CD8-positive, alpha-beta memory T cell (primary cell): ENCODE measurements at regions not wholly inside any gene's neighbourhood (a gene's known extent, or its start where the extent isn't known, plus 50 kb on each side); places are given as distances from the start of the nearest gene placed in this dataset.

ENCODE experiments used
- CTCF ChIA-PET: fragments of 350-600 bp; sonication (Branson Sonifier 250); formaldehyde crosslinking; loops from one replicate; lab custom pipeline; 2021; ENCODE audit warnings: antibody characterized with exemption; lab: Charles Lee
- POLR2A ChIA-PET: fragments of 350-600 bp; sonication (Branson Sonifier 250); formaldehyde crosslinking; loops from one replicate; lab custom pipeline; 2021; ENCODE audit warnings: antibody characterized with exemption; lab: Charles Lee
- DNase-seq, 5 donors: peaks; one replicate each; pipeline versions ENCODE4 v3.0.0 to v3.0.0-alpha.2; 2020 to 2022; ENCODE audit warnings: mixed read lengths in 1 of 5
- H3K27ac ChIP-seq: one replicate; pipeline ENCODE4 v1.7.0; 2013; ENCODE audit warnings: low read depth, mild to moderate bottlenecking, low read length, moderate library complexity
- H3K27me3 ChIP-seq: 2 replicates; pipeline ENCODE4 v1.7.0; 2013; ENCODE audit warnings: low read length, mild to moderate bottlenecking; ENCODE audit not compliant: insufficient read depth, poor library complexity, severe bottlenecking
- H3K36me3 ChIP-seq: 2 replicates; pipeline ENCODE4 v1.7.0; 2013; ENCODE audit warnings: mild to moderate bottlenecking, low read length, moderate library complexity; ENCODE audit not compliant: insufficient read depth
- H3K4me1 ChIP-seq: 2 replicates; pipeline ENCODE4 v1.7.0; 2013; ENCODE audit warnings: mild to moderate bottlenecking, low read length, moderate library complexity; ENCODE audit not compliant: insufficient read depth
- H3K4me3 ChIP-seq: 2 replicates; pipeline ENCODE4 v1.7.0; 2013; ENCODE audit warnings: mild to moderate bottlenecking, low read length
- H3K9me3 ChIP-seq: 2 replicates; pipeline ENCODE4 v1.7.0; 2013; ENCODE audit warnings: mild to moderate bottlenecking, low read length
- H3K27ac Mint-ChIP-seq, 8 donors: one replicate each; pipeline ENCODE4 v1.8.0; 2020 to 2021; ENCODE audit warnings: mixed read lengths in 8 of 8, mild to moderate bottlenecking in 6 of 8, inconsistent platforms in 3 of 8, moderate library complexity in 3 of 8
- H3K27me3 Mint-ChIP-seq, 2 donors: one replicate each; pipeline ENCODE4 v1.8.0; 2020 to 2021; ENCODE audit warnings: mixed read lengths in 2 of 2, mild to moderate bottlenecking in 1 of 2, moderate library complexity in 1 of 2
- H3K36me3 Mint-ChIP-seq, 3 donors: one replicate each; pipeline ENCODE4 v1.8.0; 2020 to 2021; ENCODE audit warnings: mixed read lengths in 3 of 3, inconsistent platforms in 1 of 3, mild to moderate bottlenecking in 1 of 3
- H3K4me1 Mint-ChIP-seq, 3 donors: one replicate each; pipeline ENCODE4 v1.8.0; 2020 to 2021; ENCODE audit warnings: mixed read lengths in 3 of 3, inconsistent platforms in 1 of 3, mild to moderate bottlenecking in 1 of 3
- H3K4me3 Mint-ChIP-seq, 7 donors: one replicate each; pipeline ENCODE4 v1.8.0; 2020 to 2021; ENCODE audit warnings: mixed read lengths in 7 of 7, mild to moderate bottlenecking in 6 of 7, moderate library complexity in 4 of 7, inconsistent platforms in 2 of 7
- H3K9me3 Mint-ChIP-seq, 5 donors: one replicate each; pipeline ENCODE4 v1.8.0; 2020 to 2022; ENCODE audit warnings: mixed read lengths in 5 of 5, mild to moderate bottlenecking in 3 of 5, moderate library complexity in 2 of 5, inconsistent platforms in 1 of 5

DNA sequence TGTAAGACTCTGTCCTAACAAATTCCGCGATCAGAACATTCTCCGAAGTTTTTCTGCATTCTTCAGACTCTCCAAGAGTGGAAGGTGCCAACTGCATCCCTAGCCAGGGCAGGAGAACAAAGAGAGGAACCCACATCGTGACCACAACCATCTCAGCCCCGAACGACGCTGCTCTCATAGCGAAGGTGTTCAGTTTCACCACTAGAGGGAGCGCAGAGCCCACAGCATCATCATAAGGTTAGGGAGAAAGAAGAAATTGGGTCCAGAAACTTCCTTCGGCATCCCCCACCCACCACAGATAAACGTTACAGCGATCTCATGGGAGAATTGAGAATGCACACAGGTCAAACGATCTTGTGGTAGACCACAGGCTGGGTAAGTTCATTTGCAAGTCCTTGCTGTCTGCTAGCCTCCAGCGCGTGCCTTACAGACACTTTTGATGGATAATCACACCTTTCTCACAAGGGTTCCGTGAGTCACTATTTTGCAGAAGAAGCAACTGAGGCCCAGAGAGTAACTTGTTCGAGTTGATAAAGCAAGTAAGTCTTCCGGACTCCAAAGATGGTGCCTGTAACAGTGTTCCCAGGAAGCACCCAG is 53.7 kb upstream of the ARL4C start:
- ChIA-PET POLR2A (no interaction called here), CTCF (interaction anchor here (0.6 kb wide), 1 partner anchor 473 kb away, joined by 3 read pairs; no protein-coding TSS in a partner anchor)
- no peak overlapping the region for H3K27ac ChIP-seq
- Mint-ChIP-seq H3K27ac (peak overlapping the region in 1 of 8 donors; percentile 54), H3K4me1 (peaks cover 7 to 13% (median 8%) of the 10 kb centered on the region in 3 donors), H3K4me3 (no peak overlapping the region), H3K27me3 (peaks cover 12 to 52% of the 10 kb centered on the region in 2 donors), H3K9me3 (peaks cover 0 to 3% (median 0%) of the 10 kb centered on the region in 5 donors), H3K36me3 (peaks cover 0 to 8% (median 0%) of the 10 kb centered on the region in 3 donors)
- no peaks in the 10 kb centered on the region for H3K9me3 ChIP-seq
- no peak overlapping the region for H3K4me3 ChIP-seq
- no peaks in the 10 kb centered on the region for H3K36me3 ChIP-seq
- no peaks in the 10 kb centered on the region for H3K27me3 ChIP-seq
- DNase-seq, result peak; percentile 25 to 71 (median 43)
- no peaks in the 10 kb centered on the region for H3K4me1 ChIP-seq

- H3K9me3 Mint-ChIP-seq, result peaks cover 0 to 2% (median 0%) of the 10 kb centered on the region in 5 donors
- peaks cover 0 to 5% (median 0%) of the 10 kb centered on the region in 3 donors for H3K36me3 Mint-ChIP-seq
- H3K4me1 Mint-ChIP-seq, result peaks cover 8 to 10% (median 9%) of the 10 kb centered on the region in 3 donors
- no peaks in the 10 kb centered on the region for H3K27me3 ChIP-seq
- no peak for DNase-seq
- CTCF ChIA-PET, result no interaction called here
- no peaks in the 10 kb centered on the region for H3K4me1 ChIP-seq
- peaks cover 12 to 47% of the 10 kb centered on the region in 2 donors for H3K27me3 Mint-ChIP-seq
- H3K4me3 Mint-ChIP-seq, result no peak overlapping the region
- no peak overlapping the region for H3K27ac ChIP-seq
- no peaks in the 10 kb centered on the region for H3K9me3 ChIP-seq
- no peak overlapping the region for H3K4me3 ChIP-seq
- no peaks in the 10 kb centered on the region for H3K36me3 ChIP-seq
- POLR2A ChIA-PET, result no interaction called here
- no peak overlapping the region for H3K27ac Mint-ChIP-seq
These were observed 53.2 kb upstream of the ARL4C start for GRCh38 chr2:234550056-234550455.

- POLR2A ChIA-PET, result no interaction called here
These were observed 52.0 kb upstream of the ARL4C start for GRCh38 chr2:234548695-234549420.

DNA sequence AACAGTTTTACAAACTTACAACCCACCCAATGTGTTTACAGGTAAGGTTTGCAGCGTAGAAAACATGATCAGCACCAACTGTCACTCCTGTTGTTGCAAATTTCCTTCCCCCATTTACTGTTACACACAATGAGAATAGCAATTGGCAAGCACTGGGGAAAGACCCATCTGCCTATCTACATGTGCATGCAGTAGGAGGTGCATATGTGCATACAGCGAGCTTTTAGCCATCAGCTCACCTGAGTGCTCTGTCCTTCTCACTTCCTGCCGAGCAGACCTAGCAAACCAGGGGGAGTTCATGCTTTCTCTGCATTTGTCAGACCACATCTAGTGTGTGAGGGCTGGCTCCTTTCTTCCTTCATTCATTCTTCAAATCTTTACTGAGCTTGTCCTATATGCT is 49.9 kb upstream of the ARL4C start:
- ChIA-PET CTCF (interaction anchor here (1.4 kb wide), 2 partner anchors 407 to 1204 kb away, joined by 3 to 4 read pairs; no protein-coding TSS in a partner anchor), POLR2A (interaction anchor here (0.6 kb wide), 1 partner anchor 410 kb away, joined by 3 read pairs; no protein-coding TSS in a partner anchor)
- Histone ChIP-seq H3K4me1 (no peaks in the 10 kb centered on the region), H3K4me3 (no peak overlapping the region), H3K27ac (no peak overlapping the region), H3K27me3 (no peaks in the 10 kb centered on the region), H3K36me3 (no peaks in the 10 kb centered on the region), H3K9me3 (no peaks in the 10 kb centered on the region)
- Mint-ChIP-seq H3K4me1 (peaks cover 9 to 14% (median 11%) of the 10 kb centered on the region in 3 donors), H3K36me3 (no peaks in the 10 kb centered on the region), H3K27ac (no peak overlapping the region), H3K27me3 (peaks cover 12 to 42% of the 10 kb centered on the region in 2 donors), H3K9me3 (no peaks in the 10 kb centered on the region), H3K4me3 (no peak overlapping the region)
- DNase-seq, result no peak

More at GRCh38 chr2:234548695-234549420, 52.0 kb upstream of the ARL4C start:
- DNase-seq, result no peak
- Mint-ChIP-seq H3K36me3 (no peaks in the 10 kb centered on the region), H3K9me3 (no peaks in the 10 kb centered on the region), H3K27ac (no peak overlapping the region), H3K4me1 (peaks cover 9 to 13% (median 11%) of the 10 kb centered on the region in 3 donors), H3K27me3 (peaks cover 12 to 42% of the 10 kb centered on the region in 2 donors), H3K4me3 (no peak overlapping the region)
- Histone ChIP-seq H3K27me3 (no peaks in the 10 kb centered on the region), H3K9me3 (no peaks in the 10 kb centered on the region), H3K27ac (no peak overlapping the region), H3K4me1 (no peaks in the 10 kb centered on the region), H3K36me3 (no peaks in the 10 kb centered on the region), H3K4me3 (no peak overlapping the region)
- CTCF ChIA-PET, result interaction anchor here (1.0 to 1.7 kb wide), 4 partner anchors 12 to 648 kb away, joined by 3 read pairs; no protein-coding TSS in a partner anchor
